ENCODE measurements at regions not wholly inside any gene's neighbourhood (a gene's known extent, or its start where the extent isn't known, plus 50 kb on each side); places are given as distances from the start of the nearest gene placed in this dataset.

- TF ChIP-seq EZH2 (IDR thresholded peaks at IDR 0.05; ENCODE audit: insufficient read depth, poor library complexity, severe bottlenecking) (no peak), EZH2phosphoT487 (IDR thresholded peaks at IDR 0.05; ENCODE audit: insufficient read depth, low read depth) (no peak)
- Histone ChIP-seq H3K9me3 (ENCODE audit: low read depth) (no peaks in the 10 kb centered on the region), H3K4me1 (ENCODE audit: insufficient read depth) (no peaks in the 10 kb centered on the region), H3F3A (ENCODE audit: insufficient read depth) (no peaks in the 10 kb centered on the region), H4K20me1 (ENCODE audit: insufficient read depth) (no peaks in the 10 kb centered on the region), H3K9me2 (ENCODE audit: insufficient read depth) (no peaks in the 10 kb centered on the region), H3K4me3 (no peak overlapping the region), H3K27me3 (replicated peaks; ENCODE audit: insufficient read depth) (no peaks in the 10 kb centered on the region), H3K36me3 (ENCODE audit: low read depth) (no peaks in the 10 kb centered on the region), H3K27ac (no peak overlapping the region), H3K4me2 (ENCODE audit: unreplicated experiment) (no peak overlapping the region), H3K9ac (no peak overlapping the region), H2AFZ (no peak overlapping the region), H3K79me2 (ENCODE audit: insufficient read depth) (no peaks in the 10 kb centered on the region)
- in situ Hi-C loops (cut with MboI) = no loop called here
- 74% methylated on average over 3 of the region's 3 CpGs for WGBS, 2 experiments (ENCODE audit: low coverage in 1 of 2, low lambda C conversion rate in 2 of 2, missing lambda C conversion rate in 2 of 2)
- no peak for DNase-seq
Observed at GRCh38 chr1:163807331-163808049, 485.7 kb downstream of the NUF2 start.

DNA sequence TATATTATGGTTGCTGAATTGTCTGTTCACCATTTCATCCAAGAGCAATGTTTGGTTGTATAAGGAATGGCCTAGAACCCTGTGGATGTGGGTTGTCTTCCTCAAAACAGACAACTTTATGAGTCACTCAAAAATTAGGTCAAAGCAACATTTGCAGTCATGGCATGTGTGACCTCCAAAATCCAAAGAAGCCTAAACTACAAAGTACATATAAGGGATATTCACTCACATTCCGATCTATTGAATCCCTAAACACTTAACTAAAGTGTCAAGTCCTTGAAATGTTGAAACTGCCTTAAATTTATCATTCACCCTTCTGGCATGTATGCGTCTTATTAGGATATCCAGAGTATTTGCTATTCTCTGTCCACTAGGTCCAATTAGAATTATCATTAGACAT is 491.5 kb downstream of the NUF2 start:
- H3K4me3 ChIP-seq = no peak overlapping the region
- H3K27me3 ChIP-seq (replicated peaks; ENCODE audit: insufficient read depth) = no peaks in the 10 kb centered on the region
- no peaks in the 10 kb centered on the region for H3K9me2 ChIP-seq (ENCODE audit: insufficient read depth)
- no peak overlapping the region for H3K4me2 ChIP-seq (ENCODE audit: unreplicated experiment)
- H3K9me3 ChIP-seq (ENCODE audit: low read depth) = no peaks in the 10 kb centered on the region
- DNase-seq = peak; percentile 3
- 73 to 84% methylated on average over 2 of the region's 2 CpGs for WGBS, 2 experiments (ENCODE audit: low coverage in 1 of 2, low lambda C conversion rate in 2 of 2, missing lambda C conversion rate in 2 of 2)
- no peaks in the 10 kb centered on the region for H3F3A ChIP-seq (ENCODE audit: insufficient read depth)
- H4K20me1 ChIP-seq (ENCODE audit: insufficient read depth) = no peaks in the 10 kb centered on the region
- no peak for TF ChIP-seq EZH2 (IDR thresholded peaks at IDR 0.05; ENCODE audit: insufficient read depth, poor library complexity, severe bottlenecking)
- no peak for TF ChIP-seq EZH2phosphoT487 (IDR thresholded peaks at IDR 0.05; ENCODE audit: insufficient read depth, low read depth)
- no peaks in the 10 kb centered on the region for H3K79me2 ChIP-seq (ENCODE audit: insufficient read depth)
- in situ Hi-C loops (cut with MboI) = no loop called here
- no peaks in the 10 kb centered on the region for H3K36me3 ChIP-seq (ENCODE audit: low read depth)
- H3K9ac ChIP-seq = no peak overlapping the region
- no peaks in the 10 kb centered on the region for H3K4me1 ChIP-seq (ENCODE audit: insufficient read depth)
- no peak overlapping the region for H3K27ac ChIP-seq
- no peak overlapping the region for H2AFZ ChIP-seq

- H3K27me3 ChIP-seq (replicated peaks; ENCODE audit: insufficient read depth) = no peaks in the 10 kb centered on the region
- H3K79me2 ChIP-seq (ENCODE audit: insufficient read depth) = no peaks in the 10 kb centered on the region
- no peak overlapping the region for H3K4me2 ChIP-seq (ENCODE audit: unreplicated experiment)
- no peak overlapping the region for H3K27ac ChIP-seq
- DNase-seq = no peak
- TF ChIP-seq EZH2phosphoT487 (IDR thresholded peaks at IDR 0.05; ENCODE audit: insufficient read depth, low read depth) (no peak), EZH2 (IDR thresholded peaks at IDR 0.05; ENCODE audit: insufficient read depth, poor library complexity, severe bottlenecking) (no peak)
- H3F3A ChIP-seq (ENCODE audit: insufficient read depth) = peaks cover 11% of the 10 kb centered on the region; the same call in 1 of the 2 replicates
- no peak overlapping the region for H3K9ac ChIP-seq
- peaks cover 6% of the 10 kb centered on the region; the same call in 1 of the 2 replicates for H3K4me1 ChIP-seq (ENCODE audit: insufficient read depth)
- no peak overlapping the region for H3K4me3 ChIP-seq
- no peaks in the 10 kb centered on the region; the same call in 1 of the 2 replicates for H3K9me2 ChIP-seq (ENCODE audit: insufficient read depth)
- no peaks in the 10 kb centered on the region for H3K9me3 ChIP-seq (ENCODE audit: low read depth)
- no peaks in the 10 kb centered on the region for H3K36me3 ChIP-seq (ENCODE audit: low read depth)
- in situ Hi-C loops (cut with MboI) = no loop called here
- H4K20me1 ChIP-seq (ENCODE audit: insufficient read depth) = no peaks in the 10 kb centered on the region
- H2AFZ ChIP-seq = no peak overlapping the region
Observed at GRCh38 chr1:163820226-163820625, 498.5 kb downstream of the NUF2 start.

GRCh38 chr1:163820766-163821165 is 499.0 kb downstream of the NUF2 start:
- Histone ChIP-seq H3K27ac (no peak overlapping the region), H3K9me3 (ENCODE audit: low read depth) (no peaks in the 10 kb centered on the region), H3K9me2 (ENCODE audit: insufficient read depth) (no peaks in the 10 kb centered on the region; the same call in 1 of the 2 replicates), H3K9ac (no peak overlapping the region), H3K27me3 (replicated peaks; ENCODE audit: insufficient read depth) (no peaks in the 10 kb centered on the region), H3K4me3 (no peak overlapping the region), H3K79me2 (ENCODE audit: insufficient read depth) (no peaks in the 10 kb centered on the region), H2AFZ (0 out of 2 replicates have a peak overlapping the region, but pooled peaks have one; percentile 3), H4K20me1 (ENCODE audit: insufficient read depth) (no peaks in the 10 kb centered on the region), H3F3A (ENCODE audit: insufficient read depth) (peaks cover 11% of the 10 kb centered on the region; the same call in 1 of the 2 replicates), H3K4me2 (ENCODE audit: unreplicated experiment) (no peak overlapping the region), H3K36me3 (ENCODE audit: low read depth) (no peaks in the 10 kb centered on the region), H3K4me1 (ENCODE audit: insufficient read depth) (peaks cover 6% of the 10 kb centered on the region; the same call in 1 of the 2 replicates)
- 45 to 64% methylated on average over 1 of the region's 1 CpG for WGBS, 2 experiments (ENCODE audit: low coverage in 1 of 2, low lambda C conversion rate in 2 of 2, missing lambda C conversion rate in 2 of 2)
- DNase-seq = peak; percentile 33
- in situ Hi-C loops (cut with MboI) = no loop called here
- TF ChIP-seq EZH2 (IDR thresholded peaks at IDR 0.05; ENCODE audit: insufficient read depth, poor library complexity, severe bottlenecking) (no peak), EZH2phosphoT487 (IDR thresholded peaks at IDR 0.05; ENCODE audit: insufficient read depth, low read depth) (no peak)
